ENCODE measurements at regions not wholly inside any gene's neighbourhood (a gene's known extent, or its start where the extent isn't known, plus 50 kb on each side); places are given as distances from the start of the nearest gene placed in this dataset.
"Not testable (repeated sequence)": the region's sequence is repeated elsewhere in the genome, so short reads cannot be mapped to it uniquely, and the experiment has no call there.

DNA sequence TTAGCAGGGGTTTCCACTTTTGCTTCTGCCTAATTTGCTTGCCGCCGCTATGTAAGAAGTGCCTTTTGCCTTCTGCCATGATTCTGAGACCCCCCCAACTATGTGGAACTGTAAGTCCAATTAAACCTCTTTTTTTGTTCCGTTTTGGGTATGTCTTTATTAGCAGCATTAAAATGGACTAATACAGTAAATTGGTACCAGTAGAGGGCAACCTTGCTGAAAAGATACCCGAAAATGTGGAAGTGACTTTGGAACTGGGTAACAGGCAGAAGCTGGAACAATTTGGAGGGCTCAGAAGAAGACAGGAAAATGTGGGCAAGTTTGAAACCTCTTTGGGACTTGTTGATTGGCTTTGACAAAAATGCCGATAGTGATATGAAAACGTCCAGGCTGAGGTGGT is 216.1 kb upstream of the FSIP2 start:
- H3K9ac ChIP-seq (ENCODE audit: low read length): no peak overlapping the region
- H3K36me3 ChIP-seq (ENCODE audit: control insufficient read depth in 1 of 2, insufficient read depth in 2 of 2, low read length in 2 of 2): no peaks in the 10 kb centered on the region
- no peak overlapping the region for H3K4me2 ChIP-seq (ENCODE audit: low read length)
- no peak overlapping the region for H2AK5ac ChIP-seq (ENCODE audit: low read length)
- H3K4ac ChIP-seq (ENCODE audit: low read depth, low read length): no peak overlapping the region
- no peak overlapping the region for H3K18ac ChIP-seq (ENCODE audit: low read length)
- H3K79me2 ChIP-seq (ENCODE audit: control insufficient read depth, insufficient read depth, low read length, poor library complexity): no peaks in the 10 kb centered on the region
- DNase-seq: no peak
- H3K23ac ChIP-seq (ENCODE audit: low read length): no peak overlapping the region
- H3K27ac ChIP-seq (ENCODE audit: low read depth, low read length): no peak overlapping the region
- H2BK12ac ChIP-seq (ENCODE audit: low read length): no peak overlapping the region
- no peaks in the 10 kb centered on the region for H3K79me1 ChIP-seq (ENCODE audit: low read length)
- H2BK5ac ChIP-seq (ENCODE audit: low read depth, low read length, poor library complexity): no peak overlapping the region
- no peak overlapping the region for H2BK120ac ChIP-seq (ENCODE audit: insufficient read depth, low read length, poor library complexity)
- no CpG with 5 or more reads among the region's 6 CpGs for WGBS (ENCODE audit: extremely low coverage, insufficient coverage, insufficient read length)
- no peak overlapping the region for H4K12ac ChIP-seq (ENCODE audit: low read depth, low read length)
- H2AFZ ChIP-seq (ENCODE audit: insufficient read depth, low read length, poor library complexity): no peak overlapping the region
- no peaks in the 10 kb centered on the region for H3K4me1 ChIP-seq (ENCODE audit: control insufficient read depth in 1 of 2, insufficient read depth in 2 of 2, low read length in 2 of 2)
- H3K27me3 ChIP-seq (ENCODE audit: insufficient read depth, low read length): no peaks in the 10 kb centered on the region
- no peak overlapping the region for H4K91ac ChIP-seq (ENCODE audit: low read depth, low read length)
- no peak overlapping the region for H4K8ac ChIP-seq (ENCODE audit: low read depth, low read length)
- peaks cover 4% of the 10 kb centered on the region for H3K9me3 ChIP-seq (ENCODE audit: insufficient read depth, low read depth, low read length)
- H3K4me3 ChIP-seq (ENCODE audit: low read depth, low read length): no peak overlapping the region
- H3K14ac ChIP-seq (ENCODE audit: low read length): no peak overlapping the region

DNA sequence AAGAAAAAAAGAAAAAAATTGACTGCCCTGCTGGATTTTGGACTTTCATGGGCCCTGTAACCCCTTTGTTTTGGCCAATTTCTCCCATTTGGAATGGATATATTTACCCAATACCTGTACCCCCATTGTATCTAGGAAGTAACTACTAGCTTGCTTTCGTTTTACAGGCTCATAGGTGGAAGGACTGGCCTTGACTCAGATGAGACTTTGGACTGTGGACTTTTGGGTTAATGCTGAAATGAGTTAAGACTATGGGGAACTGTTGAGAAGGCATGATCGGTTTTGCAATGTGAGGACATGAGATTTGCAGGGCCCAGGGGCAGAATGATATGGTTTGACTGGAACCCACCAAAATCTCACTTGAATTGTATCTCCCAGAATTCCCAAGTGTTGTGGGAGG is 214.4 kb upstream of the FSIP2 start:
- H2BK5ac ChIP-seq (ENCODE audit: low read depth, low read length, poor library complexity); H3K27ac ChIP-seq (ENCODE audit: low read depth, low read length); H3K14ac ChIP-seq (ENCODE audit: low read length); H3K9me3 ChIP-seq (ENCODE audit: insufficient read depth, low read depth, low read length); H4K12ac ChIP-seq (ENCODE audit: low read depth, low read length); H3K4me3 ChIP-seq (ENCODE audit: low read depth, low read length); H4K8ac ChIP-seq (ENCODE audit: low read depth, low read length); H2AFZ ChIP-seq (ENCODE audit: insufficient read depth, low read length, poor library complexity); H2BK12ac ChIP-seq (ENCODE audit: low read length); H3K27me3 ChIP-seq (ENCODE audit: insufficient read depth, low read length); H3K4me2 ChIP-seq (ENCODE audit: low read length); H3K9ac ChIP-seq (ENCODE audit: low read length); H3K4me1 ChIP-seq (ENCODE audit: control insufficient read depth in 1 of 2, insufficient read depth in 2 of 2, low read length in 2 of 2); H2BK120ac ChIP-seq (ENCODE audit: insufficient read depth, low read length, poor library complexity); DNase-seq; H2AK5ac ChIP-seq (ENCODE audit: low read length); H3K4ac ChIP-seq (ENCODE audit: low read depth, low read length); H3K79me2 ChIP-seq (ENCODE audit: control insufficient read depth, insufficient read depth, low read length, poor library complexity); H3K79me1 ChIP-seq (ENCODE audit: low read length); H3K18ac ChIP-seq (ENCODE audit: low read length); H3K36me3 ChIP-seq (ENCODE audit: control insufficient read depth in 1 of 2, insufficient read depth in 2 of 2, low read length in 2 of 2); H3K23ac ChIP-seq (ENCODE audit: low read length); H4K91ac ChIP-seq (ENCODE audit: low read depth, low read length): not testable (repeated sequence)
- no CpG with 5 or more reads among the region's 2 CpGs for WGBS (ENCODE audit: extremely low coverage, insufficient coverage, insufficient read length)

DNA sequence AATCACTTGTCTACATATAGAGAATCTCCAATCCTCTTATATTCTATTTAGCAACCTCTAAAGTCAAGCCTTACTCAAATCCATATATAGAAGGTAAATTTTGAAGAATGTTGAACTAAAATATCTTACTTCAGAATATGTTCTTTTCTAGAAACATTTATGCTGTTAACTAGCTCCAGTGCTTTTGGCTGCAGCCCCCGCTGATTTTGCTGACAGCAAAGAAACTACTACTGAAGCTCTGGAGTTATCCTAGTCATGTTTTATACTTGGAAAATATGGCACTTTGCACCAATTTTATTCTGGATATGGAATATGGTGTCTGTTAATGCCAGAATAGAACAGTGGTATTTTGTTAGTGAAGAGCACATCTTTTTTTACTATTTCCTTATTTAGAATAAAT is 212.4 kb upstream of the FSIP2 start:
- Histone ChIP-seq H3K36me3 (ENCODE audit: control insufficient read depth in 1 of 2, insufficient read depth in 2 of 2, low read length in 2 of 2) (no peaks in the 10 kb centered on the region), H2BK5ac (ENCODE audit: low read depth, low read length, poor library complexity) (no peak overlapping the region), H4K8ac (ENCODE audit: low read depth, low read length) (no peak overlapping the region), H3K79me2 (ENCODE audit: control insufficient read depth, insufficient read depth, low read length, poor library complexity) (no peaks in the 10 kb centered on the region), H2AFZ (ENCODE audit: insufficient read depth, low read length, poor library complexity) (no peak overlapping the region), H3K27me3 (ENCODE audit: insufficient read depth, low read length) (no peaks in the 10 kb centered on the region), H3K79me1 (ENCODE audit: low read length) (no peaks in the 10 kb centered on the region), H3K23ac (ENCODE audit: low read length) (no peak overlapping the region), H3K27ac (ENCODE audit: low read depth, low read length) (no peak overlapping the region), H2BK12ac (ENCODE audit: low read length) (no peak overlapping the region), H3K9me3 (ENCODE audit: insufficient read depth, low read depth, low read length) (no peaks in the 10 kb centered on the region), H2AK5ac (ENCODE audit: low read length) (no peak overlapping the region), H3K4ac (ENCODE audit: low read depth, low read length) (no peak overlapping the region), H3K9ac (ENCODE audit: low read length) (no peak overlapping the region), H3K18ac (ENCODE audit: low read length) (no peak overlapping the region), H3K4me2 (ENCODE audit: low read length) (no peak overlapping the region), H4K12ac (ENCODE audit: low read depth, low read length) (no peak overlapping the region), H3K4me1 (ENCODE audit: control insufficient read depth in 1 of 2, insufficient read depth in 2 of 2, low read length in 2 of 2) (no peaks in the 10 kb centered on the region), H2BK120ac (ENCODE audit: insufficient read depth, low read length, poor library complexity) (no peak overlapping the region), H4K91ac (ENCODE audit: low read depth, low read length) (no peak overlapping the region), H3K4me3 (ENCODE audit: low read depth, low read length) (no peak overlapping the region), H3K14ac (ENCODE audit: low read length) (no peak overlapping the region)
- WGBS (ENCODE audit: extremely low coverage, insufficient coverage, insufficient read length): no CpG with 5 or more reads among the region's 1 CpG
- no peak for DNase-seq

DNA sequence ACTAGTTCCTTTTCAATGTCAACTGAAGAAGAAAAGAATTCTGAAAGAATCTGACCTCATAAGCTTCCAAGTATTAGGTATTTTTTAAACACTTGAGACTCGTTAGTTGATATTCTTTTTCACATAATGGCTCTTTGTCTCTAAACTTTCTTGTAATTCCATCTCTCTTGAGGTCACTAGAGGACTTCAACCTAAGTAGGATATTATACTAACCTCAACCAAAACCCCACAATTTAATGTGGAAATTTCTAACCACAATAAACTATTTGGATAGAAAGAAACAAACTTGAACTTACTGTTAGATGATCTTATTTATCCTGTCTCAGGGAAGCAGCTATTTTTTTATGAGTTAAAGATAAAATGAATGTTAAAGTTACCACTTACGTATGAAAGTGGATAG is 206.9 kb upstream of the FSIP2 start:
- no peak for DNase-seq
- H2BK12ac ChIP-seq (ENCODE audit: low read length): no peak overlapping the region
- H3K4me1 ChIP-seq (ENCODE audit: control insufficient read depth in 1 of 2, insufficient read depth in 2 of 2, low read length in 2 of 2): no peaks in the 10 kb centered on the region
- H3K79me1 ChIP-seq (ENCODE audit: low read length): no peaks in the 10 kb centered on the region
- no peak overlapping the region for H3K23ac ChIP-seq (ENCODE audit: low read length)
- H3K14ac ChIP-seq (ENCODE audit: low read length): no peak overlapping the region
- H3K4me3 ChIP-seq (ENCODE audit: low read depth, low read length): no peak overlapping the region
- no peaks in the 10 kb centered on the region for H3K79me2 ChIP-seq (ENCODE audit: control insufficient read depth, insufficient read depth, low read length, poor library complexity)
- no peak overlapping the region for H3K4ac ChIP-seq (ENCODE audit: low read depth, low read length)
- H2BK120ac ChIP-seq (ENCODE audit: insufficient read depth, low read length, poor library complexity): no peak overlapping the region
- H4K8ac ChIP-seq (ENCODE audit: low read depth, low read length): no peak overlapping the region
- no CpG with 5 or more reads among the region's 2 CpGs for WGBS (ENCODE audit: extremely low coverage, insufficient coverage, insufficient read length)
- no peak overlapping the region for H2AK5ac ChIP-seq (ENCODE audit: low read length)
- H3K4me2 ChIP-seq (ENCODE audit: low read length): no peak overlapping the region
- no peaks in the 10 kb centered on the region for H3K9me3 ChIP-seq (ENCODE audit: insufficient read depth, low read depth, low read length)
- H3K27me3 ChIP-seq (ENCODE audit: insufficient read depth, low read length): no peaks in the 10 kb centered on the region
- H4K91ac ChIP-seq (ENCODE audit: low read depth, low read length): no peak overlapping the region
- no peak overlapping the region for H2AFZ ChIP-seq (ENCODE audit: insufficient read depth, low read length, poor library complexity)
- no peak overlapping the region for H2BK5ac ChIP-seq (ENCODE audit: low read depth, low read length, poor library complexity)
- no peak overlapping the region for H4K12ac ChIP-seq (ENCODE audit: low read depth, low read length)
- H3K36me3 ChIP-seq (ENCODE audit: control insufficient read depth in 1 of 2, insufficient read depth in 2 of 2, low read length in 2 of 2): no peaks in the 10 kb centered on the region
- no peak overlapping the region for H3K9ac ChIP-seq (ENCODE audit: low read length)
- H3K18ac ChIP-seq (ENCODE audit: low read length): no peak overlapping the region
- H3K27ac ChIP-seq (ENCODE audit: low read depth, low read length): no peak overlapping the region

Measured in trophoblast cell (in vitro differentiated cells and primary cell).